ENCODE measurements at regions not wholly inside any gene's neighbourhood (a gene's known extent, or its start where the extent isn't known, plus 50 kb on each side); places are given as distances from the start of the nearest gene placed in this dataset.
"Not testable (repeated sequence)": the region's sequence is repeated elsewhere in the genome, so short reads cannot be mapped to it uniquely, and the experiment has no call there.

- DNase-seq = not testable (repeated sequence)
Observed at GRCh38 chr1:34371179-34371578, 194.5 kb downstream of the C1orf94 start.

- no peak for DNase-seq
Observed at GRCh38 chr1:34371829-34372532, 195.3 kb downstream of the C1orf94 start.

GRCh38 chr1:34372891-34373290, 196.2 kb downstream of the C1orf94 start:
- DNase-seq = no peak

GRCh38 chr1:34373912-34374311, 197.2 kb downstream of the C1orf94 start:
- no peak for DNase-seq

- no peak for DNase-seq
Observed at GRCh38 chr1:34376531-34376930, 199.8 kb downstream of the C1orf94 start.

GRCh38 chr1:34378968-34379856, 202.5 kb downstream of the C1orf94 start:
- no peak for DNase-seq

- DNase-seq = no peak
Observed at GRCh38 chr1:34379911-34380310, 203.2 kb downstream of the C1orf94 start.

GRCh38 chr1:34380526-34381124, 203.9 kb downstream of the C1orf94 start:
- no peak for DNase-seq

GRCh38 chr1:34389974-34390373, 213.3 kb downstream of the C1orf94 start:
- no peak for DNase-seq

GRCh38 chr1:34396042-34396441, 219.3 kb downstream of the C1orf94 start:
- DNase-seq = no peak

GRCh38 chr1:34398241-34398915, 221.7 kb downstream of the C1orf94 start:
- no peak for DNase-seq

GRCh38 chr1:34398916-34399275, 222.2 kb downstream of the C1orf94 start:
- no peak for DNase-seq

- DNase-seq = no peak
Observed at GRCh38 chr1:34400675-34401074, 224.0 kb downstream of the C1orf94 start.

- no peak for DNase-seq
Observed at GRCh38 chr1:34403156-34403555, 226.4 kb downstream of the C1orf94 start.

- DNase-seq = no peak
Observed at GRCh38 chr1:34404804-34405203, 228.1 kb downstream of the C1orf94 start.

- DNase-seq = no peak
Observed at GRCh38 chr1:34405266-34405959, 228.7 kb downstream of the C1orf94 start.

GRCh38 chr1:34406377-34406776, 229.7 kb downstream of the C1orf94 start:
- DNase-seq = no peak

GRCh38 chr1:34406833-34407539, 230.3 kb downstream of the C1orf94 start:
- no peak for DNase-seq

GRCh38 chr1:34408011-34408410, 231.3 kb downstream of the C1orf94 start:
- no peak for DNase-seq

- DNase-seq = no peak
Observed at GRCh38 chr1:34409689-34410229, 233.1 kb downstream of the C1orf94 start.

- no peak for DNase-seq
Observed at GRCh38 chr1:34412598-34413370, 236.1 kb downstream of the C1orf94 start.

Measured in CD4-positive, alpha-beta T cell treated with Interferon alpha-2 for 1 hour (primary cell).